Endothelial cell of umbilical vein (primary cell): ENCODE measurements at regions not wholly inside any gene's neighbourhood (a gene's known extent, or its start where the extent isn't known, plus 50 kb on each side); places are given as distances from the start of the nearest gene placed in this dataset.

Experiments used
- BruUV-seq: library from RNA; stranded (reverse); fragments of 400-500 nt; replicated peaks from 2 replicates; lab custom pipeline; 2021; lab: Mats Ljungman, UMichigan
- CTCF ChIA-PET: fragments of 300-600, 350-600 bp; sonication (Branson Sonifier 250); formaldehyde crosslinking; loops from one replicate; lab custom pipeline; 2021; ENCODE audit warnings: antibody characterized with exemption, inconsistent platforms; lab: Charles Lee
- POLR2A ChIA-PET: fragments of 300-600, 350-600 bp; sonication (Branson Sonifier 250); formaldehyde crosslinking; loops from one replicate; lab custom pipeline; 2021; ENCODE audit warnings: antibody characterized with exemption, inconsistent platforms; lab: Charles Lee
- DNase-seq: peaks from one replicate; pipeline ENCODE4 v3.0.0-alpha.2; 2011; ENCODE audit warnings: low read depth, low spot score
- FAIRE-seq: peaks from 2 replicates; lab custom pipeline; 2011; peaks lifted over from hg19 to GRCh38; lab: Jason Lieb, UNC
- H2AFZ ChIP-seq: 2 replicates; pipeline ENCODE4 v1.6.0; 2012; ENCODE audit warnings: low read depth, low read length, control low read depth, inconsistent platforms
- H3K27ac ChIP-seq: 2 replicates; pipeline ENCODE4 v1.5.1; 2011; ENCODE audit warnings: low read depth, mild to moderate bottlenecking, control low read depth, low read length, moderate library complexity; ENCODE audit not compliant: insufficient read depth
- H3K27me3 ChIP-seq, 2 experiments: 2 replicates each; pipeline versions ENCODE4 v1.6.0 to v1.6.1; 2011; ENCODE audit warnings: low read length in 2 of 2, mixed read lengths in 1 of 2; ENCODE audit not compliant: control insufficient read depth in 2 of 2, insufficient read depth in 2 of 2
- H3K36me3 ChIP-seq, 2 experiments: 2 replicates in 1 of 2; 3 replicates in 1 of 2; pipeline ENCODE4 v1.5.1; 2011; ENCODE audit warnings: low read length in 2 of 2, mild to moderate bottlenecking in 1 of 2, moderate library complexity in 1 of 2; ENCODE audit not compliant: control insufficient read depth in 2 of 2, insufficient read depth in 2 of 2; ENCODE audit errors: extremely low read depth in 1 of 2
- H3K4me1 ChIP-seq: 3 replicates; pipeline ENCODE4 v1.5.1; 2011; ENCODE audit warnings: mild to moderate bottlenecking, low read length; ENCODE audit not compliant: control insufficient read depth, insufficient read depth; ENCODE audit errors: extremely low read depth
- H3K4me2 ChIP-seq: 2 replicates; pipeline ENCODE4 v1.6.1; 2011; ENCODE audit warnings: low read length, control low read depth, mixed read lengths; ENCODE audit not compliant: insufficient read depth
- H3K4me3 ChIP-seq, 3 experiments: fragments of 200-600 bp in 1 of 3; sonication (generic), shearing (Covaris generic) in 1 of 3; replicated peaks in 1 of 3; 2 replicates each; pipeline ENCODE4 v1.5.1; 2011 to 2016; ENCODE audit warnings: control low read depth in 3 of 3, low read length in 3 of 3, mild to moderate bottlenecking in 2 of 3, inconsistent platforms in 1 of 3, low read depth in 1 of 3, moderate library complexity in 1 of 3; ENCODE audit not compliant: insufficient read depth in 1 of 3
- H3K79me2 ChIP-seq: 2 replicates; pipeline ENCODE4 v1.6.0; 2012; ENCODE audit warnings: low read length, inconsistent platforms; ENCODE audit not compliant: control insufficient read depth, insufficient read depth
- H3K9ac ChIP-seq: replicated peaks from 2 replicates; pipeline ENCODE3; 2011; ENCODE audit warnings: low read length, control low read depth; ENCODE audit not compliant: insufficient read depth; ENCODE audit errors: extremely low read depth
- H3K9me1 ChIP-seq: replicated peaks from 3 replicates; pipeline ENCODE4 v1.6.0; 2011; ENCODE audit warnings: mild to moderate bottlenecking, low read length; ENCODE audit not compliant: control insufficient read depth, insufficient read depth; ENCODE audit errors: extremely low read depth
- H3K9me3 ChIP-seq: replicated peaks from 2 replicates; pipeline ENCODE4 v1.5.1; 2012; ENCODE audit warnings: low read length, inconsistent platforms; ENCODE audit not compliant: control insufficient read depth, insufficient read depth
- H4K20me1 ChIP-seq: replicated peaks from 2 replicates; pipeline ENCODE3; 2011; ENCODE audit warnings: mild to moderate bottlenecking, low read length; ENCODE audit not compliant: control insufficient read depth, insufficient read depth; ENCODE audit errors: extremely low read depth
- CTCF ChIP-seq, 2 donors: IDR thresholded peaks; 1 replicate in 1 of 2; 2 replicates in 1 of 2; pipeline ENCODE4 v1.5.1; 2011; ENCODE audit warnings: low read length in 2 of 2, mild to moderate bottlenecking in 2 of 2, moderate library complexity in 2 of 2, control low read depth in 1 of 2, inconsistent platforms in 1 of 2, low read depth in 1 of 2; ENCODE audit not compliant: insufficient read depth in 1 of 2; ENCODE audit errors: extremely low read depth in 1 of 2
- EZH2 ChIP-seq: IDR thresholded peaks from 2 replicates; pipeline ENCODE4 v1.6.1; 2012; ENCODE audit warnings: borderline replicate concordance, low read depth, mild to moderate bottlenecking, moderate library complexity, low read length, inconsistent platforms; ENCODE audit not compliant: severe bottlenecking
- FOS ChIP-seq: IDR thresholded peaks from 2 replicates; pipeline ENCODE4 v1.6.1; 2011; ENCODE audit warnings: mild to moderate bottlenecking, low read length, moderate library complexity, borderline replicate concordance; ENCODE audit not compliant: insufficient read depth
- GATA2 ChIP-seq: IDR thresholded peaks from 2 replicates; pipeline ENCODE4 v1.7.0; 2011; ENCODE audit warnings: low read depth, mild to moderate bottlenecking, moderate library complexity, mixed read lengths, low read length; ENCODE audit not compliant: insufficient read length, insufficient read depth
- JUN ChIP-seq: IDR thresholded peaks from 2 replicates; pipeline ENCODE4 v1.6.1; 2011; ENCODE audit warnings: borderline replicate concordance, low read depth; ENCODE audit not compliant: insufficient read length, insufficient read depth
- MAX ChIP-seq: IDR thresholded peaks from 2 replicates; pipeline ENCODE4 v1.6.1; 2011; ENCODE audit not compliant: insufficient read depth, insufficient read length
- MYC ChIP-seq: IDR thresholded peaks from one replicate; pipeline ENCODE4 v1.6.1; 2011; ENCODE audit warnings: mild to moderate bottlenecking, low read depth, low read length
- POLR2A ChIP-seq: IDR thresholded peaks from 2 replicates; pipeline ENCODE4 v1.6.1; 2012; ENCODE audit warnings: low read depth, mild to moderate bottlenecking, control low read depth, low read length
- POLR2AphosphoS5 ChIP-seq: IDR thresholded peaks from 2 replicates; pipeline ENCODE4 v1.6.1; 2012; ENCODE audit warnings: low read depth, mild to moderate bottlenecking, control low read depth, low read length, moderate library complexity; ENCODE audit not compliant: insufficient read depth
- dilution Hi-C: fragments of 300-500 bp; cut with MboI; formaldehyde crosslinking; loops from one replicate; pipeline ENCODE4 v1.15.0; 2019; ENCODE audit warnings: low sequenced_read_pairs; ENCODE audit not compliant: extremely low pct_ligation_motif_present
- intact Hi-C: fragments of 100-400 bp; cut with micrococcal nuclease; formaldehyde crosslinking; loops from one replicate; pipeline ENCODE4 v1.10.0; 2022

GRCh38 chr4:11073621-11074051 lies 355.1 kb downstream of the HS3ST1 start:
- BruUV-seq, result no TSS peak
- intact Hi-C loops, result no loop called here
- ChIA-PET POLR2A (no interaction called here), CTCF (no interaction called here)
- Histone ChIP-seq H3K4me1 (no peaks in the 10 kb centered on the region), H3K9ac (no peak overlapping the region), H3K4me2 (no peak overlapping the region), H3K4me3 (no peak overlapping the region), H3K36me3 (no peaks in the 10 kb centered on the region), H2AFZ (no peak overlapping the region), H3K27me3 (no peaks in the 10 kb centered on the region), H3K27ac (no peak overlapping the region), H4K20me1 (no peaks in the 10 kb centered on the region), H3K79me2 (no peaks in the 10 kb centered on the region), H3K9me1 (no peaks in the 10 kb centered on the region), H3K9me3 (no peaks in the 10 kb centered on the region)
- dilution Hi-C loops, result no loop called here
- FAIRE-seq (no peak), DNase-seq (no peak)
- TF ChIP-seq MYC, result no peak
- TF ChIP-seq GATA2, result no peak
- no peak for TF ChIP-seq MAX
- TF ChIP-seq JUN, result no peak

GRCh38 chr4:11072999-11073398 lies 355.7 kb downstream of the HS3ST1 start:
- Histone ChIP-seq H3K27me3 (no peaks in the 10 kb centered on the region), H3K27ac (no peak overlapping the region), H3K4me2 (no peak overlapping the region), H4K20me1 (no peaks in the 10 kb centered on the region), H3K9me1 (no peaks in the 10 kb centered on the region), H3K9ac (no peak overlapping the region), H3K79me2 (no peaks in the 10 kb centered on the region), H3K4me3 (no peak overlapping the region), H3K4me1 (no peaks in the 10 kb centered on the region), H3K9me3 (no peaks in the 10 kb centered on the region), H2AFZ (no peak overlapping the region), H3K36me3 (no peaks in the 10 kb centered on the region)
- no peak for TF ChIP-seq JUN
- TF ChIP-seq CTCF (IDR thresholded peaks at IDR 0.05; ENCODE audit: extremely low read depth in 1 of 2, insufficient read depth in 1 of 2, low read depth in 1 of 2, low read length in 2 of 2), result no peak
- no peak for TF ChIP-seq MAX
- TF ChIP-seq FOS, result no peak
- no peak for TF ChIP-seq GATA2
- TF ChIP-seq POLR2AphosphoS5, result no peak
- no peak for TF ChIP-seq MYC
- TF ChIP-seq EZH2, result no peak
- TF ChIP-seq POLR2A, result no peak
- ChIA-PET CTCF (no interaction called here), POLR2A (no interaction called here)
- intact Hi-C loops (no loop called here), dilution Hi-C loops (no loop called here)
- FAIRE-seq, result no peak
- no peak for DNase-seq
- no TSS peak for BruUV-seq
